GM12878 (cell line): ENCODE measurements at regions not wholly inside any gene's neighbourhood (a gene's known extent, or its start where the extent isn't known, plus 50 kb on each side); places are given as distances from the start of the nearest gene placed in this dataset.

Experiments used
- ATAC-seq: fragments of 200-7000 bp; cut with Tn5 transposase; 3 replicates; pipeline ENCODE4 v1.9.1; 2020; ENCODE audit warnings: mild to moderate bottlenecking, moderate library complexity
- BruUV-seq: library from RNA; stranded (reverse); fragments of 400-500 nt; replicated peaks from 2 replicates; lab custom pipeline; 2021; lab: Mats Ljungman, UMichigan
- CTCF ChIA-PET: fragments of 300-600 bp; sonication (Branson Sonifier 250); formaldehyde crosslinking; extraction: SDS; loops from one replicate; lab custom pipeline; 2021; ENCODE audit warnings: inconsistent platforms; lab: Yijun Ruan, JAX
- POLR2A ChIA-PET: fragments of 350-600 bp; formaldehyde crosslinking; extraction: SDS; loops from one replicate; lab custom pipeline; 2021; ENCODE audit warnings: inconsistent platforms; lab: Charles Lee
- RAD21 ChIA-PET: fragments of 300-600 bp; sonication (Branson Sonifier 250); formaldehyde crosslinking; loops from one replicate; lab custom pipeline; 2023; ENCODE audit warnings: antibody characterized with exemption; ENCODE audit not compliant: unreplicated experiment; lab: Charles Lee
- SMC1A ChIA-PET: fragments of 300-600 bp; sonication (Branson Sonifier 250); formaldehyde crosslinking; loops from one replicate; lab custom pipeline; 2023; ENCODE audit not compliant: unreplicated experiment, uncharacterized antibody; lab: Charles Lee
- DNase-seq: peaks from one replicate; pipeline ENCODE4 v3.0.0-alpha.2; 2011; ENCODE audit warnings: low read depth, low spot score
- FAIRE-seq: peaks from 3 replicates; lab custom pipeline; 2011; peaks lifted over from hg19 to GRCh38; lab: Jason Lieb, UNC
- H2AFZ ChIP-seq: 2 replicates; pipeline ENCODE4 v1.6.0; 2011; ENCODE audit warnings: low read depth, low read length, control low read depth; ENCODE audit not compliant: control insufficient read depth
- H3K27ac ChIP-seq: 2 replicates; pipeline ENCODE4 v1.5.1; 2011; ENCODE audit warnings: control low read depth; ENCODE audit not compliant: control insufficient read depth, insufficient read depth
- H3K27me3 ChIP-seq, 2 experiments: replicated peaks in 1 of 2; 2 replicates each; pipeline versions ENCODE4 v1.6.0 to v1.6.1; 2011; ENCODE audit warnings: low read length in 1 of 2; ENCODE audit not compliant: control insufficient read depth in 2 of 2, insufficient read depth in 2 of 2
- H3K36me3 ChIP-seq, 2 experiments: 2 replicates each; pipeline ENCODE4 v1.5.1; 2011; ENCODE audit warnings: low read length in 1 of 2; ENCODE audit not compliant: control insufficient read depth in 2 of 2, insufficient read depth in 2 of 2
- H3K4me1 ChIP-seq: 2 replicates; pipeline ENCODE4 v1.6.1; 2011; ENCODE audit warnings: mild to moderate bottlenecking, low read length, moderate library complexity, mixed read lengths; ENCODE audit not compliant: control insufficient read depth, insufficient read depth
- H3K4me2 ChIP-seq: 2 replicates; pipeline ENCODE4 v1.6.0; 2011; ENCODE audit warnings: control low read depth; ENCODE audit not compliant: control insufficient read depth, insufficient read depth
- H3K4me3 ChIP-seq: fragments of 200-600 bp; sonication (generic); 2 replicates; pipeline ENCODE4 v1.5.1; 2016
- H3K79me2 ChIP-seq: 2 replicates; pipeline ENCODE4 v1.6.0; 2011; ENCODE audit warnings: low read length; ENCODE audit not compliant: control insufficient read depth, insufficient read depth
- H3K9ac ChIP-seq: 2 replicates; pipeline ENCODE4 v1.8.0; 2011; ENCODE audit warnings: low read length, control low read depth, mixed read lengths; ENCODE audit not compliant: control insufficient read depth, insufficient read depth
- H3K9me3 ChIP-seq: replicated peaks from 3 replicates; pipeline ENCODE4 v1.5.1; 2011; ENCODE audit warnings: mild to moderate bottlenecking, low read length; ENCODE audit not compliant: control insufficient read depth, insufficient read depth
- H4K20me1 ChIP-seq: 2 replicates; pipeline ENCODE4 v1.6.0; 2011; ENCODE audit not compliant: control insufficient read depth, insufficient read depth
- EP300 ChIP-seq, 2 experiments: fragments of 150-350 bp in 1 of 2; IDR thresholded peaks; 2 replicates each; pipeline ENCODE4 v1.6.1; 2011 to 2012; ENCODE audit warnings: low read depth in 2 of 2, low read length in 2 of 2, borderline replicate concordance in 1 of 2, improper control_type of control experiment in 1 of 2, inconsistent platforms in 1 of 2; ENCODE audit not compliant: control insufficient read depth in 1 of 2
- PAX8 ChIP-seq: fragments of 450-650 bp; IDR thresholded peaks from 2 replicates; pipeline ENCODE4 v1.6.1; 2017; ENCODE audit warnings: mild to moderate bottlenecking, moderate library complexity
- RAD51 ChIP-seq: fragments of 450-650 bp; IDR thresholded peaks from 2 replicates; pipeline ENCODE4 v1.6.1; 2016; ENCODE audit warnings: moderate library complexity, mild to moderate bottlenecking, inconsistent platforms
- SMARCA5 ChIP-seq: fragments of 450-650 bp; IDR thresholded peaks from 2 replicates; pipeline ENCODE4 v1.6.1; 2017; ENCODE audit warnings: mild to moderate bottlenecking
- STAT1 ChIP-seq: fragments of 450-650 bp; conservative IDR thresholded peaks from 2 replicates; pipeline ENCODE4 v1.6.1; 2014; ENCODE audit warnings: antibody characterized with exemption, mild to moderate bottlenecking
- in situ Hi-C: fragments of 300-500 bp; cut with MboI; formaldehyde crosslinking; loops from 9 replicates; pipeline ENCODE4 v1.14.3; 2018; ENCODE audit warnings: mixed read lengths
- intact Hi-C: fragments of 100-400 bp; cut with micrococcal nuclease; formaldehyde crosslinking; loops from one replicate; pipeline ENCODE4 v1.14.2; 2022; ENCODE audit not compliant: unreplicated experiment
- TF ChIP-seq, protein P1 (sequence below): IDR thresholded peaks from 2 replicates; pipeline ENCODE4 v1.6.1; 2012; ENCODE audit warnings: low read depth, low read length, improper control_type of control experiment
- TF ChIP-seq, protein P2 (sequence below): fragments of 450-650 bp; IDR thresholded peaks from 2 replicates; pipeline ENCODE4 v1.6.1; 2017; ENCODE audit warnings: mild to moderate bottlenecking

DNA sequence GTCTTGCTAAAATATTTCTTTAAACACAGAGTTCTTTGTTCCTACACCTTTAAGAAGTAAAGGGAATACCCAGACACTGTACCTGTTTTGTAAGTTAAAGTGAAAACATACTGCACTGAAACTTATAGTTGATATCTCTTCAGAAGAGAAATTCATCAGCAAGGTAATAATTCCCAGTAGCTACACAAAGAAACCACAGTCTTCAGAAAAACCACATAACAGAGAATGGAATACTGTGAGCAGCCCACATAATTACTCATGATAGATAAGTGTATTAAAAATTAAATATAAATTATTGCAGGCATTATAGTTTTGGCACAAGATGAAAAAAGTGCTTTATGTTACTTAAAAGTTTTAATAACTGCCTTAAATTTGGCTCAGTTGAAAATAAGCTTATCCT is 276.6 kb downstream of the SETD4 start:
- CTCF ChIA-PET, result no interaction called here
- H3K36me3 ChIP-seq, result no peaks in the 10 kb centered on the region
- SMC1A ChIA-PET, result no interaction called here
- no peak overlapping the region for H2AFZ ChIP-seq
- no peaks in the 10 kb centered on the region for H3K27me3 ChIP-seq
- intact Hi-C loops (no loop called here), in situ Hi-C loops (no loop called here)
- BruUV-seq, result no TSS peak
- DNase-seq (no peak), ATAC-seq (no peak), FAIRE-seq (no peak)
- no peaks in the 10 kb centered on the region for H4K20me1 ChIP-seq
- no peak overlapping the region for H3K9ac ChIP-seq
- RAD21 ChIA-PET, result no interaction called here
- no peak overlapping the region for H3K4me2 ChIP-seq
- H3K9me3 ChIP-seq, result no peaks in the 10 kb centered on the region
- no peaks in the 10 kb centered on the region for H3K79me2 ChIP-seq
- POLR2A ChIA-PET, result no interaction called here
- H3K4me1 ChIP-seq, result no peaks in the 10 kb centered on the region
- H3K27ac ChIP-seq, result no peak overlapping the region
- H3K4me3 ChIP-seq, result no peak overlapping the region
- TF ChIP-seq, protein P1, sequence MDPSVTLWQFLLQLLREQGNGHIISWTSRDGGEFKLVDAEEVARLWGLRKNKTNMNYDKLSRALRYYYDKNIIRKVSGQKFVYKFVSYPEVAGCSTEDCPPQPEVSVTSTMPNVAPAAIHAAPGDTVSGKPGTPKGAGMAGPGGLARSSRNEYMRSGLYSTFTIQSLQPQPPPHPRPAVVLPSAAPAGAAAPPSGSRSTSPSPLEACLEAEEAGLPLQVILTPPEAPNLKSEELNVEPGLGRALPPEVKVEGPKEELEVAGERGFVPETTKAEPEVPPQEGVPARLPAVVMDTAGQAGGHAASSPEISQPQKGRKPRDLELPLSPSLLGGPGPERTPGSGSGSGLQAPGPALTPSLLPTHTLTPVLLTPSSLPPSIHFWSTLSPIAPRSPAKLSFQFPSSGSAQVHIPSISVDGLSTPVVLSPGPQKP, result no peak
- TF ChIP-seq RAD51, result no peak
- TF ChIP-seq SMARCA5, result no peak
- TF ChIP-seq PAX8, result no peak
- TF ChIP-seq, protein P2, sequence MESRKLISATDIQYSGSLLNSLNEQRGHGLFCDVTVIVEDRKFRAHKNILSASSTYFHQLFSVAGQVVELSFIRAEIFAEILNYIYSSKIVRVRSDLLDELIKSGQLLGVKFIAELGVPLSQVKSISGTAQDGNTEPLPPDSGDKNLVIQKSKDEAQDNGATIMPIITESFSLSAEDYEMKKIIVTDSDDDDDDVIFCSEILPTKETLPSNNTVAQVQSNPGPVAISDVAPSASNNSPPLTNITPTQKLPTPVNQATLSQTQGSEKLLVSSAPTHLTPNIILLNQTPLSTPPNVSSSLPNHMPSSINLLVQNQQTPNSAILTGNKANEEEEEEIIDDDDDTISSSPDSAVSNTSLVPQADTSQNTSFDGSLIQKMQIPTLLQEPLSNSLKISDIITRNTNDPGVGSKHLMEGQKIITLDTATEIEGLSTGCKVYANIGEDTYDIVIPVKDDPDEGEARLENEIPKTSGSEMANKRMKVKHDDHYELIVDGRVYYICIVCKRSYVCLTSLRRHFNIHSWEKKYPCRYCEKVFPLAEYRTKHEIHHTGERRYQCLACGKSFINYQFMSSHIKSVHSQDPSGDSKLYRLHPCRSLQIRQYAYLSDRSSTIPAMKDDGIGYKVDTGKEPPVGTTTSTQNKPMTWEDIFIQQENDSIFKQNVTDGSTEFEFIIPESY, result no peak
- no peak for TF ChIP-seq STAT1
- no peak for TF ChIP-seq EP300 (IDR thresholded peaks at IDR 0.05; ENCODE audit: borderline replicate concordance in 1 of 2, control insufficient read depth in 1 of 2, low read depth in 2 of 2, low read length in 2 of 2)
